SK-MEL-5 (cell line): ENCODE measurements at regions not wholly inside any gene's neighbourhood (a gene's known extent, or its start where the extent isn't known, plus 50 kb on each side); places are given as distances from the start of the nearest gene placed in this dataset.
"Not testable (repeated sequence)": the region's sequence is repeated elsewhere in the genome, so short reads cannot be mapped to it uniquely, and the experiment has no call there.

Experiments used
- DNase-seq: peaks from one replicate; pipeline ENCODE4 v3.0.0-alpha.2; 2016; ENCODE audit warnings: low read depth, low spot score
- in situ Hi-C: cut with HindIII; loops from 2 replicates; pipeline ENCODE4 v1.10.0; 2016; ENCODE audit warnings: low sequenced_read_pairs, high pct_unique_total_duplicates, low pct_unique_long_range_greater_than_20kb

- in situ Hi-C loops, result no loop called here
Observed at GRCh38 chr18:41052625-41053024, 902.4 kb upstream of the PIK3C3 start.

DNA sequence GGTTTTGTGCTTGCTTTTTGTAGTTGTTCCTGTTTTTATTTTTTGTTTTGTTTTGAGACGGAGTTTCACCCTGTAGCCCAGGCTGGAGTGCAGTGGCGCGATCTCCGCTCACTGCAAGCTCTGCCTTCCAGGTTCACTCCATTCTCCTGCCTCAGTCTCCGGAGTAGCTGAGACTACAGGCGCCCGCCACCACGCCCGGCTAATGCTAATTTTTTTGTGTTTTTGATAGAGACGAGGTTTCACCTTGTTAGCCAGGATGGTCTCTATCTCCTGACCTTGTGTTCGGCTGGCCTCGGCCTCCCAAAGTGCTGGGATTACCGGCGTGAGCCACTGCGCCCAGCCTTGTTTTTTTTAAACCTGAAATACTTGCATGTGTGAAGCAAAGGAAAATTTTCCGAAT, 908.8 kb upstream of the PIK3C3 start:
- in situ Hi-C loops, result not testable (repeated sequence)

More at GRCh38 chr18:41052625-41053024, 902.4 kb upstream of the PIK3C3 start:
- DNase-seq, result no peak

GRCh38 chr18:41043876-41044275, 911.2 kb upstream of the PIK3C3 start:
- no peak for DNase-seq
- in situ Hi-C loops, result no loop called here

More for the DNA sequence above, 908.8 kb upstream of the PIK3C3 start:
- DNase-seq, result not testable (repeated sequence)

GRCh38 chr18:41042866-41043265, 912.2 kb upstream of the PIK3C3 start:
- in situ Hi-C loops, result no loop called here
- no peak for DNase-seq

GRCh38 chr18:41038071-41038470, 917.0 kb upstream of the PIK3C3 start:
- no peak for DNase-seq
- in situ Hi-C loops, result no loop called here

- in situ Hi-C loops, result no loop called here
- DNase-seq, result no peak
Observed at GRCh38 chr18:41036346-41036745, 918.7 kb upstream of the PIK3C3 start.

- no peak for DNase-seq
- in situ Hi-C loops, result no loop called here
Observed at GRCh38 chr18:41034413-41034812, 920.6 kb upstream of the PIK3C3 start.

GRCh38 chr18:41025666-41026065, 929.4 kb upstream of the PIK3C3 start:
- no peak for DNase-seq
- in situ Hi-C loops, result no loop called here

DNA sequence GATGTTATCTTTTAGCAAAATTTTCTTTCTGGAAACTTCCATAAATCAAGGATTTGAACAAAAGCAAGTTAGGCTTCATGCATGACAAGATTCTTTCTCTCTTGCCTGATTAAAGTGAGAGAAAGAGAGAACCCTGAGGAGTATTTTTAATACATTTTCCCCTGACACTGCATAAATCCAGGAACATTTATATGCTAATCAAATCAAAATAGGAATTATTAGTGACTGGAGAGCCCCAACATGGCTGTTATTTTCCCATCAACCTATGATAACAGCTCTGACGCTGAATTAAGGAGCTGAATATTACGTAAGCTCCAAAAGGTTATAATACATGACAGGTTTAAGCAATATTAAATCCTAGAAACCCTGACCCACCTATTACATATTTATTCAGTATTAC, 930.2 kb upstream of the PIK3C3 start:
- DNase-seq, result no peak
- in situ Hi-C loops, result no loop called here

GRCh38 chr18:41022484-41022883, 932.5 kb upstream of the PIK3C3 start:
- DNase-seq, result no peak
- in situ Hi-C loops, result no loop called here

DNA sequence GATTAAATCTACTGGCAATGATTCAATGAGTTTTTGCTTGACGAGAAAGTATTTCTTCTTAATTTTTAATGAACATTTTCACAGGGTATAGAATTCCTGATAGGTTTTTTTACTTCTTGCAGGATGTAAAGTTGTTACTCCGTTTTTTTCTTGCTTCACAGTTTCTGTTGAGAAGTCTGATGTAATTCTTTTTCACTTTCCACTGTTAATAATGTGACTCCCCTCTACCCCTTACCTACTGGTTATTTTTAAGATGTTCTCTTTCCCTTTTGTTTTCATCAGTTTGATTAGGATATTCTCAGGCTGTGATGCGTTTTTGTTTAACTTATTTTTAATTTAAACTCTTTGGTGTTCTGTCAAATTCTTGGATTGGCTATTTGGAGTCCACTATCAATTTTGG, 933.9 kb upstream of the PIK3C3 start:
- in situ Hi-C loops, result no loop called here

DNA sequence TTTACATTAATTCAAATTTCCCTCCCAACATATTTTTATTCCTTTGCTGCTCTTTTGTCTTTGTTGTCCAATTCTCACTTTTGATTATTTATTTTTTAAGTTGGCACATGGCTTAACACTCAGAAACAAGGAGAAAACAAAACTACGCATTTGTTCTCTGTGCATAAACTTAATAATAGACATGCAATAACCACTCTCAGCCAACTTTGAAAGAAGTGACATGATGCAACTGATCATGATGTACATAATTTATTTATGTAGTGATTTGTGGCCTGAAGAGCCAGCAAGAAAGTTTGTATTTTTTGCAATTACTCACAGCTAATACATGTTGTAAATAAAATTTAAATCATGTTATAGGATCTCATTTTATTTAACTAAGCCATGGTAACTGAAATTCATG, 942.8 kb upstream of the PIK3C3 start:
- DNase-seq, result no peak

More for the DNA sequence above, 933.9 kb upstream of the PIK3C3 start:
- no peak for DNase-seq

GRCh38 chr18:41009926-41010325, 945.1 kb upstream of the PIK3C3 start:
- in situ Hi-C loops, result no loop called here
- DNase-seq, result no peak

More for the DNA sequence above, 942.8 kb upstream of the PIK3C3 start:
- in situ Hi-C loops, result no loop called here

DNA sequence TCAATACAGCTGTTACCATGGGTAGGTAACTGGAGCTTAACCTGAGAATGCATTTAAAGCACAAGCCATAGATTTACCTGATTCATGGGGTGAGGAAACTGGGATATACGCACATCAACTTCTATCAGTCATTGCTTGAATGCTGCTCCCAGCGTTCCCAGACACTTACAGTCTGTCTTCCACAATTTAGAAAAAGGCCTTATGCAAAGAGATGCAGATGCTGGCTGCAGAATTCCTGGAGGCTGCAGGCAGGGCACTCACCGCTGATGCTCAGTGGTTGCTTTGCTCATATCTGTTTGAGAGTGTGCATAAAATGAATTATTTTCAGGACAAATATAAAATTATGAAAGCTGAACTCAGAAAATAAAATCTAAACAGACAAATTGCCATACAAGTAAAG, 950.7 kb upstream of the PIK3C3 start:
- in situ Hi-C loops, result no loop called here
- no peak for DNase-seq

- in situ Hi-C loops, result no loop called here
- no peak for DNase-seq
Observed at GRCh38 chr18:40995529-40995928, 959.5 kb upstream of the PIK3C3 start.

- in situ Hi-C loops, result no loop called here
- DNase-seq, result no peak
Observed at GRCh38 chr18:40993363-40993762, 961.7 kb upstream of the PIK3C3 start.

GRCh38 chr18:40987581-40987980, 967.5 kb upstream of the PIK3C3 start:
- in situ Hi-C loops, result no loop called here
- DNase-seq, result no peak

DNA sequence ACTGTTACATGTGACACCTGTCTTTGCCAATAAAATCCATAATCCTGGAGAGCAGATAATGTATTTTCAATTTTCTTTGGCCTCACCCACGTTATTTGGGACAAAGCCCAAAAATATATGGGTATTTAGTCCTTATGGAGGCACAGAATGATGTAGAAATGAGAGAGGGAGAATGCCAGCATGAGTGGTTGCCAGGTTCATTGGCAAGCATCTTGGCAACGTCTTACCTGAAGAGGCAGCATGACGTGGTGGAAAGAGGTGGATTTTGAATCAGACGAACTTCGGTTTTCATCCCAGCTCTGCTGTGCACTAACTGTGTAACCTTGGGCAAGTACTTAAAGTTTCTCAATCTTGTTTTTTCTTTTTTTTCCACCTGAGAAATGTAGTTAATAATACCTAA, 969.6 kb upstream of the PIK3C3 start:
- DNase-seq, result no peak
- in situ Hi-C loops, result no loop called here

DNA sequence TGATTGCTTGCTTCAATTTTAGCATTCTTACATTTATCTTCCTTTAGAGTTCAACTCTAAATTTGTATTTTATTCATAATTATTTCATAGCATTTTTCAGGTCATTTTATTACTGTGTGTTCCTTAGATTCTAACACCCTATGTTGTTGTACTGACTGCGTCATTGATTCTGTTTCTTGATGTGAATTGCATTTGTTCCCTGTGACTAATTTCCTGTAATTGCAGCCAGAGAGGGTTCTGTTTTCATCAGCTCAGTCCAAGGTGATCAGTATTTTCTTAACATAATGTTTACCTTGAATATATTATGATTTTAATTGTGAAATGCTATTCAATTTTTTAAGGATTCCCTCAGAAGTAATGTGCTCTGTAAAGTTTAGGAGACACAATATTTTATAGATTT, 970.2 kb upstream of the PIK3C3 start:
- in situ Hi-C loops, result no loop called here
- DNase-seq, result no peak

- DNase-seq, result no peak
- in situ Hi-C loops, result no loop called here
Observed at GRCh38 chr18:40983835-40984234, 971.2 kb upstream of the PIK3C3 start.
